ENCODE measurements at regions not wholly inside any gene's neighbourhood (a gene's known extent, or its start where the extent isn't known, plus 50 kb on each side); places are given as distances from the start of the nearest gene placed in this dataset.

GRCh38 chr2:13019781-13020180 is 303.0 kb downstream of the TRIB2 start:
- DNase-seq, result no peak

- DNase-seq, result no peak
Observed at GRCh38 chr2:13020469-13020868, 303.7 kb downstream of the TRIB2 start.

DNA sequence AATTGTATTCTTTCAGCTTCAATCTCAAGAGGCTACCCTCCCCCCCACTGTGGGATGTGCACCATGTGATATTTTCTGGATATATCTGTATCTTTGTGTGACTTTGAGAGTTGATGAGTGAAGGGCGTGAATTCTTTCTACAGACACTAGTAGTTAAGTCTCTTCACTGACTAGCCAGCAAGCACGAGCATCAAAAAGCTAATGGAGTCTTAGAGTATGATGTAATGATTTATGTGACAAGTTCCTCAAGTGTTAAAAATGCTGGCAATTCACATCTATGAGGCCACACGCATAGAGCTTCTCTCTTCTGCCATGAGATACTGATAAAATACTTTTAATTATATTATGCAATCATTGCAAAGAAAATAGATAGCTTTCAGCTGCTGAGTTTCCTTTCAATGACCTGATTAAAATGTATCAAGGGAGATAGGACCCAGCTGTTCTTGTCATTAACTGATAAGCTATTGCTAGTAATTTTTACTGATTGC is 304.8 kb downstream of the TRIB2 start:
- DNase-seq, result no peak

DNA sequence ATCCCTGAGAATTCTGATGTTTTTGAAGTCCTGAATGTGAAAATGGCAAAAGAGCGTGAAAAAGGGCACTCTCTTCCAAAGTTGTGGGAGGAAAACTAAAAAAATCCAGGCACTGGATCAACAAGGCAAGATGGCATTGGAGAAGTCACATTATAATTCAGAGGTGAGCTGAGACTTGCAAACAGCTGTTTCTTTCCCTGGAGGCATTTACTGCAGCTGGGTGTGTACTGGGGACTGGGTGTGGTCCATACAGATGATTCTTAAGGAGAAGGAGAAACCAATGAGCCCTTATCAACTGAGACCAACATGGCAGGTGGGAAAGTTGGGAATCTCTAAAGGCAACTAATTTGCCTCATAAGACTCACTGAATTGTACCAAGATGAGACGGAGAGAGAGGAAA is 313.9 kb downstream of the TRIB2 start:
- no peak for DNase-seq

GRCh38 chr2:13034861-13035260 is 318.1 kb downstream of the TRIB2 start:
- DNase-seq, result no peak

- DNase-seq, result no peak
Observed at GRCh38 chr2:13035866-13036265, 319.1 kb downstream of the TRIB2 start.

DNA sequence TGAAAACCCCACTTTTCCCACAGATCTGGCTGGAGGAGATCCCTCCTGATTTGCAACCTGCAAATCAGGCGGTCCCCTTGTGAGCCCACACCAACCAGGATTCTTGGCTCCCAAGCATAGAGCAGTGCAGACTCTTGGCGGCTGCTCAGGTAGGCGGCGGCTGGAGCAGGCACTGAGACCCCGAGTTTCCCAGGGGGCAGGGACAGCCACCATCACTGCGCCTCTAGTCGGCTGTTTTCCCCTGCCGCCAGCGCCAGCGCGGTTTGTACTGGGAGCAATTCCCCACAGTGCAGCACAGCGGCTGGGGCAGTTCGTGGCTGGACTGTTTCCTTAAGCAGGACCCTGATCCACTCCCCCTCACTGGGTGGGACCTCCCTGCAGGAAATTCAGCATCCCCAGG is 323.3 kb downstream of the TRIB2 start:
- DNase-seq, result no peak

- DNase-seq, result no peak
Observed at GRCh38 chr2:13046557-13047165, 329.9 kb downstream of the TRIB2 start.

GRCh38 chr2:13050764-13051163 is 334.0 kb downstream of the TRIB2 start:
- no peak for DNase-seq

- DNase-seq, result no peak
Observed at GRCh38 chr2:13052547-13052946, 335.8 kb downstream of the TRIB2 start.

GRCh38 chr2:13056259-13056843 is 339.6 kb downstream of the TRIB2 start:
- DNase-seq, result no peak

GRCh38 chr2:13057671-13058070 is 340.9 kb downstream of the TRIB2 start:
- no peak for DNase-seq

- no peak for DNase-seq
Observed at GRCh38 chr2:13066676-13067075, 349.9 kb downstream of the TRIB2 start.

GRCh38 chr2:13067508-13067907 is 350.8 kb downstream of the TRIB2 start:
- no peak for DNase-seq

GRCh38 chr2:13089971-13090370 is 373.2 kb downstream of the TRIB2 start:
- no peak for DNase-seq

DNA sequence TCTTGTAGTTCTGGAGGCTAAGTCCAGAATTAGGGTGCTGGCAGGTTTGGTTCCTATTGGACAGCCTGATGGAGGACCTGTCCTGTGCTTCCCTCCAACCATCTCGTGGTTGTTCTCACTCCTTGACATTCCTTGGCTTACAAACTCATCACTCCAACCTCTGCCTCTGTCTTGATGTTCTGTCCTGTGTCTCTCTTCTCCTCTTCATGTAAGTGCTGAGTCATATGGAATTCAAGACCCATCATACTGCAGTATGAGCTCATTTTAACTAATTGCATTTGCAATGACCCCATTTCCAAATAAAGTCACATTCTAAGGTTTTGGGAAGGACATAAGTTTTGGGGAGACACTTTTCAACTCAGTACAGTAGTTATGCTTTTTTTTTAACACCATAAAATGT is 374.7 kb downstream of the TRIB2 start:
- DNase-seq, result no peak

- DNase-seq, result no peak
Observed at GRCh38 chr2:13091861-13092378, 375.2 kb downstream of the TRIB2 start.

GRCh38 chr2:13093416-13093991 is 376.8 kb downstream of the TRIB2 start:
- no peak for DNase-seq

- no peak for DNase-seq
Observed at GRCh38 chr2:13102397-13103063, 385.8 kb downstream of the TRIB2 start.

DNA sequence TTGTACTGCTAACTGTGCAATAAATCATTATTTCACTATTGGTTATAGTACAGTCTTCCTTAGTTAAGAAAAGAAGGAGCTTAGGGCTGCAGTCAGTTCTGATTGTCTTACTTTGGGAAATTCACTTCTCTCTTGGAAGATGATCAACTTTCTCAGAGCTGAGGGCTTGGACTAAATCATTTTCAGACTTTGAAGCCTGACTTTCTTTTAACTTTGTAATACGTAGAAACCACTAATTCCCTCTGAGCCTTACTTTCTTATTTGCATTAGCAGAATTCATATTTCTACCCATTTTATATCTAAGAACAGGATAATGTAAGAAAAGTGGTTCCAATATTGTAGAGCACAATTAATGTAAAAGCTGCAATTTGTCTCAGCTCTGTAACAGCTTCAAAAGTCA is 386.4 kb downstream of the TRIB2 start:
- DNase-seq, result no peak

- no peak for DNase-seq
Observed at GRCh38 chr2:13103778-13104493, 387.2 kb downstream of the TRIB2 start.

DNA sequence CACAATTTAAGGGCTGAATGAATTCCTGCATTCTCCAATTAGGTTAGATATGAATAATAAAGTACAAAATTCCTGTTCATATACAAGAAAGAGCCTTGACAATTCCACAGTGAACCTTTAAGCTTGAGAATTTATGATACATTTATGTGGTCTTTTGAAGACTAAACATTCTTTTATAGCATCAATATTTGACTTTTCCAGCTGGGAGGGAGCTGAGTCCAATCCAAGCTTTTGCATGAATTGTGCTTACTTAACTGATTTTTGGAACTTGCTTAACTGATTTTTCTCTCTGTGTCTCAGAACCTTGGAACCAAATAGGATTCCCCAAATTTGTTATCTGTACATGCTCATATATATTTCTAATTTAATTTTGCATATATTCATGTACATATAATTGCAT is 388.0 kb downstream of the TRIB2 start:
- no peak for DNase-seq

- no peak for DNase-seq
Observed at GRCh38 chr2:13106302-13106701, 389.6 kb downstream of the TRIB2 start.
